K562 (cell line): ENCODE measurements at regions not wholly inside any gene's neighbourhood (a gene's known extent, or its start where the extent isn't known, plus 50 kb on each side); places are given as distances from the start of the nearest gene placed in this dataset.

ENCODE experiments used
- ETV6 ChIP-seq, 3 experiments: fragments of 150-350 bp in 1 of 3; sonication (generic) in 1 of 3; formaldehyde crosslinking in 1 of 3; IDR thresholded peaks; 2 replicates each; pipeline versions ENCODE4 v1.6.1 to v1.8.0; 2014 to 2022; ENCODE audit warnings: borderline replicate concordance in 2 of 3, low read depth in 2 of 3, antibody characterized with exemption in 1 of 3, low read length in 1 of 3, mild to moderate bottlenecking in 1 of 3, missing genetic modification reagents in 1 of 3
- MEF2D ChIP-seq: conservative IDR thresholded peaks from 2 replicates; pipeline ENCODE4 v1.6.1; 2016; ENCODE audit warnings: low read depth, missing genetic modification characterization, missing compliant biosample characterization
- RFX5 ChIP-seq: IDR thresholded peaks from 2 replicates; pipeline ENCODE4 v1.6.1; 2011; ENCODE audit warnings: low read depth, mild to moderate bottlenecking, improper control_type of control experiment, low read length
- SRF ChIP-seq, 2 experiments: fragments of 250-450, 450-650 bp in 1 of 2; sonication (Bioruptor Pico) in 1 of 2; sonication (generic) in 1 of 2; formaldehyde crosslinking; IDR thresholded peaks; 2 replicates each; pipeline versions ENCODE4 v1.5.0 to v1.5.1; 2020 to 2022; ENCODE audit warnings: mild to moderate bottlenecking in 1 of 2, missing genetic modification reagents in 1 of 2

DNA sequence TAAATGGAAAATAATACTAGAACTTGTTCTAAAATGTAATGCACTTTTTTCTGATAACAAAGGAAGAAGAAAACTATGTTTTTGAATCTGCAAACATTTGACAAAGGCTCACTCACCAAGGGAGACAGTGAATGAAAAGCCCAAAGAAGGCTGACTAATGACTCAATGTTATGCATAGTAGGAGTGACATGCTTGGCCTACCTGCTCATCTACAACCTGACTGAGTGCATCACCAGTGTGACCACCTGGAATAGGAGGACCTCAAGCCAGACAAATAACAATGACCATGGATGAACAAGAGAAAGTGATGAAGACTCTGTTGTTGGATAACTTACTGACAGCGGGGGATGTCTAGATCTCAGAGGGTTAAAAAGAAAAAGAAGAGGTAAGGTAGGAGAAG lies 157.2 kb downstream of the SIM1 start:
- TF ChIP-seq SRF (CRISPR knock-in tag; IDR thresholded peaks at IDR 0.05) (no peak), ETV6 (IDR thresholded peaks at IDR 0.05; ENCODE audit: borderline replicate concordance in 1 of 2, low read depth in 2 of 2, low read length in 1 of 2) (no peak), ETV6 (CRISPR knock-in tag; IDR thresholded peaks at IDR 0.05; ENCODE audit: borderline replicate concordance) (no peak), MEF2D (no peak), RFX5 (no peak)
